Endothelial cell of umbilical vein (primary cell): ENCODE measurements at regions not wholly inside any gene's neighbourhood (a gene's known extent, or its start where the extent isn't known, plus 50 kb on each side); places are given as distances from the start of the nearest gene placed in this dataset.
A peak's percentile ranks its signal among the peaks of the same experiment; 100 is the strongest.

Source experiments
- BruUV-seq: library from RNA; stranded (reverse); fragments of 400-500 nt; replicated peaks from 2 replicates; lab custom pipeline; 2021; lab: Mats Ljungman, UMichigan
- CTCF ChIA-PET: fragments of 300-600, 350-600 bp; sonication (Branson Sonifier 250); formaldehyde crosslinking; loops from one replicate; lab custom pipeline; 2021; ENCODE audit warnings: antibody characterized with exemption, inconsistent platforms; lab: Charles Lee
- POLR2A ChIA-PET: fragments of 300-600, 350-600 bp; sonication (Branson Sonifier 250); formaldehyde crosslinking; loops from one replicate; lab custom pipeline; 2021; ENCODE audit warnings: antibody characterized with exemption, inconsistent platforms; lab: Charles Lee
- DNase-seq: peaks from one replicate; pipeline ENCODE4 v3.0.0-alpha.2; 2011; ENCODE audit warnings: low read depth, low spot score
- FAIRE-seq: peaks from 2 replicates; lab custom pipeline; 2011; peaks lifted over from hg19 to GRCh38; lab: Jason Lieb, UNC
- H2AFZ ChIP-seq: 2 replicates; pipeline ENCODE4 v1.6.0; 2012; ENCODE audit warnings: low read depth, low read length, control low read depth, inconsistent platforms
- H3K27ac ChIP-seq: 2 replicates; pipeline ENCODE4 v1.5.1; 2011; ENCODE audit warnings: low read depth, mild to moderate bottlenecking, control low read depth, low read length, moderate library complexity; ENCODE audit not compliant: insufficient read depth
- H3K27me3 ChIP-seq, 2 experiments: 2 replicates each; pipeline versions ENCODE4 v1.6.0 to v1.6.1; 2011; ENCODE audit warnings: low read length in 2 of 2, mixed read lengths in 1 of 2; ENCODE audit not compliant: control insufficient read depth in 2 of 2, insufficient read depth in 2 of 2
- H3K36me3 ChIP-seq, 2 experiments: 2 replicates in 1 of 2; 3 replicates in 1 of 2; pipeline ENCODE4 v1.5.1; 2011; ENCODE audit warnings: low read length in 2 of 2, mild to moderate bottlenecking in 1 of 2, moderate library complexity in 1 of 2; ENCODE audit not compliant: control insufficient read depth in 2 of 2, insufficient read depth in 2 of 2; ENCODE audit errors: extremely low read depth in 1 of 2
- H3K4me1 ChIP-seq: 3 replicates; pipeline ENCODE4 v1.5.1; 2011; ENCODE audit warnings: mild to moderate bottlenecking, low read length; ENCODE audit not compliant: control insufficient read depth, insufficient read depth; ENCODE audit errors: extremely low read depth
- H3K4me2 ChIP-seq: 2 replicates; pipeline ENCODE4 v1.6.1; 2011; ENCODE audit warnings: low read length, control low read depth, mixed read lengths; ENCODE audit not compliant: insufficient read depth
- H3K4me3 ChIP-seq, 3 experiments: fragments of 200-600 bp in 1 of 3; sonication (generic), shearing (Covaris generic) in 1 of 3; replicated peaks in 1 of 3; 2 replicates each; pipeline ENCODE4 v1.5.1; 2011 to 2016; ENCODE audit warnings: control low read depth in 3 of 3, low read length in 3 of 3, mild to moderate bottlenecking in 2 of 3, inconsistent platforms in 1 of 3, low read depth in 1 of 3, moderate library complexity in 1 of 3; ENCODE audit not compliant: insufficient read depth in 1 of 3
- H3K79me2 ChIP-seq: 2 replicates; pipeline ENCODE4 v1.6.0; 2012; ENCODE audit warnings: low read length, inconsistent platforms; ENCODE audit not compliant: control insufficient read depth, insufficient read depth
- H3K9ac ChIP-seq: replicated peaks from 2 replicates; pipeline ENCODE3; 2011; ENCODE audit warnings: low read length, control low read depth; ENCODE audit not compliant: insufficient read depth; ENCODE audit errors: extremely low read depth
- H3K9me1 ChIP-seq: replicated peaks from 3 replicates; pipeline ENCODE4 v1.6.0; 2011; ENCODE audit warnings: mild to moderate bottlenecking, low read length; ENCODE audit not compliant: control insufficient read depth, insufficient read depth; ENCODE audit errors: extremely low read depth
- H3K9me3 ChIP-seq: replicated peaks from 2 replicates; pipeline ENCODE4 v1.5.1; 2012; ENCODE audit warnings: low read length, inconsistent platforms; ENCODE audit not compliant: control insufficient read depth, insufficient read depth
- H4K20me1 ChIP-seq: replicated peaks from 2 replicates; pipeline ENCODE3; 2011; ENCODE audit warnings: mild to moderate bottlenecking, low read length; ENCODE audit not compliant: control insufficient read depth, insufficient read depth; ENCODE audit errors: extremely low read depth
- CTCF ChIP-seq, 2 donors: IDR thresholded peaks; 1 replicate in 1 of 2; 2 replicates in 1 of 2; pipeline ENCODE4 v1.5.1; 2011; ENCODE audit warnings: low read length in 2 of 2, mild to moderate bottlenecking in 2 of 2, moderate library complexity in 2 of 2, control low read depth in 1 of 2, inconsistent platforms in 1 of 2, low read depth in 1 of 2; ENCODE audit not compliant: insufficient read depth in 1 of 2; ENCODE audit errors: extremely low read depth in 1 of 2
- EZH2 ChIP-seq: IDR thresholded peaks from 2 replicates; pipeline ENCODE4 v1.6.1; 2012; ENCODE audit warnings: borderline replicate concordance, low read depth, mild to moderate bottlenecking, moderate library complexity, low read length, inconsistent platforms; ENCODE audit not compliant: severe bottlenecking
- GATA2 ChIP-seq: IDR thresholded peaks from 2 replicates; pipeline ENCODE4 v1.7.0; 2011; ENCODE audit warnings: low read depth, mild to moderate bottlenecking, moderate library complexity, mixed read lengths, low read length; ENCODE audit not compliant: insufficient read length, insufficient read depth
- MAX ChIP-seq: IDR thresholded peaks from 2 replicates; pipeline ENCODE4 v1.6.1; 2011; ENCODE audit not compliant: insufficient read depth, insufficient read length
- POLR2AphosphoS5 ChIP-seq: IDR thresholded peaks from 2 replicates; pipeline ENCODE4 v1.6.1; 2012; ENCODE audit warnings: low read depth, mild to moderate bottlenecking, control low read depth, low read length, moderate library complexity; ENCODE audit not compliant: insufficient read depth
- dilution Hi-C: fragments of 300-500 bp; cut with MboI; formaldehyde crosslinking; loops from one replicate; pipeline ENCODE4 v1.15.0; 2019; ENCODE audit warnings: low sequenced_read_pairs; ENCODE audit not compliant: extremely low pct_ligation_motif_present
- intact Hi-C: fragments of 100-400 bp; cut with micrococcal nuclease; formaldehyde crosslinking; loops from one replicate; pipeline ENCODE4 v1.10.0; 2022

GRCh38 chr6:56902641-56903464 lies 52.1 kb upstream of the BEND6 start:
- ChIA-PET POLR2A (no interaction called here), CTCF (interaction anchor here (0.6 to 5.2 kb wide), 68 partner anchors 9 to 618 kb away, joined by 3 to 170 read pairs (median 4); partner anchors contain the start of genes BEND6, PRIM2 and RAB23)
- DNase-seq (peak; percentile 49), FAIRE-seq (no peak)
- BruUV-seq = no TSS peak
- Histone ChIP-seq H3K9ac (no peak overlapping the region), H3K79me2 (no peaks in the 10 kb centered on the region), H3K9me1 (no peaks in the 10 kb centered on the region), H4K20me1 (no peaks in the 10 kb centered on the region), H3K4me3 (no peak overlapping the region), H3K4me2 (no peak overlapping the region), H3K27ac (no peak overlapping the region), H2AFZ (no peak overlapping the region), H3K4me1 (peaks cover 10% of the 10 kb centered on the region), H3K9me3 (no peaks in the 10 kb centered on the region), H3K27me3 (no peaks in the 10 kb centered on the region), H3K36me3 (no peaks in the 10 kb centered on the region)
- no peak for TF ChIP-seq GATA2
- no peak for TF ChIP-seq EZH2
- no peak for TF ChIP-seq MAX
- peak; percentile 50 to 52 for TF ChIP-seq CTCF (IDR thresholded peaks at IDR 0.05; ENCODE audit: extremely low read depth in 1 of 2, insufficient read depth in 1 of 2, low read depth in 1 of 2, low read length in 2 of 2)
- TF ChIP-seq POLR2AphosphoS5 = no peak
- dilution Hi-C loops (no loop called here), intact Hi-C loops (loop anchor here (1.0 to 5.0 kb wide), 5 partner anchors 36 to 270 kb away; partner anchors contain the start of gene BAG2)
